HL-60 (cell line): ENCODE measurements at regions not wholly inside any gene's neighbourhood (a gene's known extent, or its start where the extent isn't known, plus 50 kb on each side); places are given as distances from the start of the nearest gene placed in this dataset.

Experiments
- POLR2AphosphoS5 ChIP-seq: IDR thresholded peaks from 2 replicates; pipeline ENCODE4 v1.6.1; 2012; ENCODE audit warnings: low read depth
- SPI1 ChIP-seq: IDR thresholded peaks from 2 replicates; pipeline ENCODE4 v1.6.1; 2012; ENCODE audit warnings: low read depth, mild to moderate bottlenecking, borderline replicate concordance
- TF ChIP-seq, protein P1 (sequence below): IDR thresholded peaks from one replicate; pipeline ENCODE4 v1.5.1; 2011; ENCODE audit warnings: low read length, control low read depth, inconsistent platforms; ENCODE audit not compliant: insufficient read depth

DNA sequence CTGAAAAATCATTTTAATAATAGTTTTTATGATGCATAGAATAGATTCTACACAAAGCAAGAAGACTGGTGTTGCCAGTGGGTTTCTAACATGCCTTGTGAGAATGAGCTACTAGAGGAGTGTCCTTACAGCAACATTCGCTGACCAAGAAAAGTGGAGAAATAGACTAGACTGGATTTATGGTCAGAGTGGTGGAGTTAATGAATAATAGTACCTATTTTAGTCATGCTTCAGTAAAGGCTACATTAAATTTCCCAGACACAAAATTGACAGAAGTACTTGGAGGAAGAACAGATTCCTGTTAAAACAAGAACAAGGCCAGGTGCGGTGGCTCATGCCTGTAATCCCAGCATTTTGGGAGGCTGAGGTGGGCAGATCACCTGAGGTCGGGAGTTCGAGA is 539.2 kb downstream of the ETS1 start:
- TF ChIP-seq, protein P1, sequence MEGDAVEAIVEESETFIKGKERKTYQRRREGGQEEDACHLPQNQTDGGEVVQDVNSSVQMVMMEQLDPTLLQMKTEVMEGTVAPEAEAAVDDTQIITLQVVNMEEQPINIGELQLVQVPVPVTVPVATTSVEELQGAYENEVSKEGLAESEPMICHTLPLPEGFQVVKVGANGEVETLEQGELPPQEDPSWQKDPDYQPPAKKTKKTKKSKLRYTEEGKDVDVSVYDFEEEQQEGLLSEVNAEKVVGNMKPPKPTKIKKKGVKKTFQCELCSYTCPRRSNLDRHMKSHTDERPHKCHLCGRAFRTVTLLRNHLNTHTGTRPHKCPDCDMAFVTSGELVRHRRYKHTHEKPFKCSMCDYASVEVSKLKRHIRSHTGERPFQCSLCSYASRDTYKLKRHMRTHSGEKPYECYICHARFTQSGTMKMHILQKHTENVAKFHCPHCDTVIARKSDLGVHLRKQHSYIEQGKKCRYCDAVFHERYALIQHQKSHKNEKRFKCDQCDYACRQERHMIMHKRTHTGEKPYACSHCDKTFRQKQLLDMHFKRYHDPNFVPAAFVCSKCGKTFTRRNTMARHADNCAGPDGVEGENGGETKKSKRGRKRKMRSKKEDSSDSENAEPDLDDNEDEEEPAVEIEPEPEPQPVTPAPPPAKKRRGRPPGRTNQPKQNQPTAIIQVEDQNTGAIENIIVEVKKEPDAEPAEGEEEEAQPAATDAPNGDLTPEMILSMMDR: no peak
- no peak for TF ChIP-seq SPI1
- TF ChIP-seq POLR2AphosphoS5: no peak
